ENCODE measurements at regions not wholly inside any gene's neighbourhood (a gene's known extent, or its start where the extent isn't known, plus 50 kb on each side); places are given as distances from the start of the nearest gene placed in this dataset.
A peak's percentile ranks its signal among the peaks of the same experiment; 100 is the strongest.

DNA sequence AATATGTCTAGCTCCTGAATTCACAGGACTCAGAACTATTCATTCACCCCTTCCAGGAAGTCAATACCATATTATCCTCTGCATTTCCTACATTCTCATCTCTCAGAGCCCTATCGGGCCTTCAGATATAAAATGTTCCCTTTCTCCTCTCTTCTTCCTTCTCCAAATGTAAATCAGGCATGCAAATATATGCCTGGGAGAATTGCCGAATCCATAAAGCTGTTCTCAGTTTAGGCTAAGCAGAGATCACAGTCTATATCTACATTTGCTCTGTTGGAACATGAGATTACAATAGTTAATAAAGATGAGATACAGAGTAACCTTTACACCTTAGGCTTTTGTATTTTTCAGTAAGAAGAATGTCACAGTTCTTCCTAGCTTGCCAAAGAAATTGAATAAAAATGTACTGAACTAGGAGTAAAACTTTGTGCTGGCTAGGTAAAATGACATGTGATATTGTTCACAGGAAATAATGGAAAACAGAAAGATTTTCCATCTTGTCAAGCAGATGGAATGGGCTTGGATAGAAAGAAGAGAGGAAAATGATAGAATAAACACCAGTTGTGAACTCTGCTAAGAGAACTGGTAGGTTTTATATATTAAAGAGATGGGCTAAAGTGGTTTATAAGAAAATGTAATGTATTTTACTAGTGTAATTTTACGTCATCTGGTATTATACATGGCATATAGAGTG lies 161.5 kb downstream of the NRIP1 start:
- Histone ChIP-seq H3K4me3 (ENCODE audit: low read depth in 1 of 5, low read length in 5 of 5) (no peak overlapping the region), H3K27ac (ENCODE audit: low read depth, low read length) (no peak overlapping the region), H3K4me1 (ENCODE audit: control insufficient read depth in 5 of 5, insufficient read depth in 5 of 5, low read length in 5 of 5) (no peaks in the 10 kb centered on the region), H3K27me3 (ENCODE audit: control insufficient read depth in 5 of 5, insufficient read depth in 4 of 5, low read length in 5 of 5) (no peaks in the 10 kb centered on the region), H3K9ac (ENCODE audit: low read length in 5 of 5) (no peak overlapping the region), H3K36me3 (ENCODE audit: control insufficient read depth in 5 of 5, insufficient read depth in 5 of 5, low read length in 5 of 5) (no peaks in the 10 kb centered on the region), H3K9me3 (ENCODE audit: control insufficient read depth in 5 of 5, low read length in 5 of 5) (no peaks in the 10 kb centered on the region)

DNA sequence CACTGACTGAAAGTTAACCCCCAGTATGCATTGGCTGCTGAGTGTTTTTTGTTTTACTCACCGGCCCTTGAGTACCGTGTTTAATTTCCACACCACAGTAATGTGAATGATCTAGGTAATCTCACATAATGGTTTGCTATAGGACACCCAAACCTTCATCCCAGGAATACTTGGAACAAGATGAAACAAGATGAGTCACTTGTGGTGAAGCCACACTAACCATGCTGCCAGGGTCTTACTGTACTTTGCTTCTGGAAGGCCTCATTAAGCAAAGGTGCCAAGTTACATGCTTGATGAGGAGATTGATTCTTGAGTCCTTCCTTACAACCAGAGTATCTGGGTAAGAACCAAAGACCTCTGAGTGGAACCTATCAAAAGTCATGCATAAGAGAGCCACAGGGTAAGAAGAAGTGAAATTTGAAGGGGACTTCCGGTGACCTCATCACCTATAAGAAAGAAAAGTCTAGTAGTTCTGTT lies 163.3 kb downstream of the NRIP1 start:
- Histone ChIP-seq H3K4me1 (ENCODE audit: control insufficient read depth in 5 of 5, insufficient read depth in 5 of 5, low read length in 5 of 5) (no peaks in the 10 kb centered on the region), H3K9ac (ENCODE audit: low read length in 5 of 5) (no peak overlapping the region), H3K27me3 (ENCODE audit: control insufficient read depth in 5 of 5, insufficient read depth in 4 of 5, low read length in 5 of 5) (no peaks in the 10 kb centered on the region), H3K9me3 (ENCODE audit: control insufficient read depth in 5 of 5, low read length in 5 of 5) (no peaks in the 10 kb centered on the region), H3K36me3 (ENCODE audit: control insufficient read depth in 5 of 5, insufficient read depth in 5 of 5, low read length in 5 of 5) (no peaks in the 10 kb centered on the region), H3K4me3 (ENCODE audit: low read depth in 1 of 5, low read length in 5 of 5) (no peak overlapping the region), H3K27ac (ENCODE audit: low read depth, low read length) (no peak overlapping the region)

DNA sequence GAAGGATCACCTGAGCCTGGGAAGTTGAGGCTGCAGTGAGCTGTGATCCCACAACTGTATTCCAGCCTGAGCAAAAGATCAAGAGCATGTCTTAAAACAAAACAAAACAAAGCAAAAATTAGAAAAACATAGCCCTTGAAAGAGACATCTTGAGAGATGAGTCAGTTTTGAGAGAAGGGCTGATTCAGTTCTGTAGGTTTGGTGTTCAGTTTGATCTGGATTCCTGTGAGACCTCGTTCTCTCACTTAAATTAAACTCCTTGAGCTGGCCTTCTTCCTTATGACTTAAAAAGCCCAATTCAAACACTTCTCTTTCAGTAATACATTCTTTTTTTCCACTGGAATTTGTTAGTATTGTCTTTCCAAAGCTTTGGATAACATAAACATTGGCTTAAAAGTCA lies 164.2 kb downstream of the NRIP1 start:
- Histone ChIP-seq H3K4me3 (ENCODE audit: low read depth in 1 of 5, low read length in 5 of 5) (no peak overlapping the region), H3K36me3 (ENCODE audit: control insufficient read depth in 5 of 5, insufficient read depth in 5 of 5, low read length in 5 of 5) (no peaks in the 10 kb centered on the region), H3K27ac (ENCODE audit: low read depth, low read length) (no peak overlapping the region), H3K9me3 (ENCODE audit: control insufficient read depth in 5 of 5, low read length in 5 of 5) (no peaks in the 10 kb centered on the region), H3K9ac (ENCODE audit: low read length in 5 of 5) (no peak overlapping the region), H3K27me3 (ENCODE audit: control insufficient read depth in 5 of 5, insufficient read depth in 4 of 5, low read length in 5 of 5) (no peaks in the 10 kb centered on the region), H3K4me1 (ENCODE audit: control insufficient read depth in 5 of 5, insufficient read depth in 5 of 5, low read length in 5 of 5) (no peaks in the 10 kb centered on the region)

DNA sequence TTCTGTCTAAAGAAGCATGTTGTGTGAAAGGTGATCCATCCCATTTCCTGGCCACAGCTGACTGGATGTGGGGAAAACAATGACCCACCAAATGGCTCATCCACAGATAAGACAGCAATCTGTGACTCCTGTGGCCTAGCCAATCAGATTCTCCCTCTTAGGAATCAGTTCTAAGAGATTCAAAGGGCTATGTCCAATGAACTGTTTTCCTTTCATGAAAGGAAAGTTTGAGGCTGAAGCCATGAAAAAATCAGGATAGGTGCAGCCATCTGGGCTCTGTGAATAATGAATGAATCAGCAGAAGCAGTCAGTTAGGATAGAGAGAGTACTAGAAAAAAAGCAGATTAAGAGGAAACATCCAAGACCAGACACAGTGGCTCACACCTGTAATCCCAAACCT lies 164.7 kb downstream of the NRIP1 start:
- no peak overlapping the region for H3K9ac ChIP-seq (ENCODE audit: low read length in 5 of 5)

DNA sequence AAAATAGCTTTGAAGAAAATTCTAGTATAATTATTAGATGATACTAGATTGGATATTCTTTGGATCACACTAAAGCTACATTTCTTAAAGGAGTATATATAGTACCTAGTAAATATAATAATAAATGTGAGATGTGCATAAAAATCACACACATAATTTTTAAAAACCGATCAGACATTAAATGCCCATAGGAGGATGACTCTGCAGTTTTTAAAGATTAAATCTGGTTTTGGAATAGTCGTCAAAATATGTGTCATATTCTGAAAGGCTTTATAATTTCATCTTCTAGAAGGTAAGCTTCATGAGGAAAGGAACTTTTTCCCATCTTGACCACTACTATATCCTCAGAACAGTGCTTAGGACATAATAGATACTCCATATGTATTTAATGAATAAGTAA lies 169.0 kb downstream of the NRIP1 start:
- no peaks in the 10 kb centered on the region for H3K27me3 ChIP-seq (ENCODE audit: control insufficient read depth in 5 of 5, insufficient read depth in 4 of 5, low read length in 5 of 5)
- H3K36me3 ChIP-seq (ENCODE audit: control insufficient read depth in 5 of 5, insufficient read depth in 5 of 5, low read length in 5 of 5) = no peaks in the 10 kb centered on the region
- no peak overlapping the region for H3K9ac ChIP-seq (ENCODE audit: low read length in 5 of 5)
- no peak overlapping the region for H3K27ac ChIP-seq (ENCODE audit: low read depth, low read length)
- no peaks in the 10 kb centered on the region for H3K9me3 ChIP-seq (ENCODE audit: control insufficient read depth in 5 of 5, low read length in 5 of 5)
- no peaks in the 10 kb centered on the region for H3K4me1 ChIP-seq (ENCODE audit: control insufficient read depth in 5 of 5, insufficient read depth in 5 of 5, low read length in 5 of 5)
- H3K4me3 ChIP-seq (ENCODE audit: low read depth in 1 of 5, low read length in 5 of 5) = no peak overlapping the region

More for the DNA sequence above, 164.7 kb downstream of the NRIP1 start:
- Histone ChIP-seq H3K36me3 (ENCODE audit: control insufficient read depth in 5 of 5, insufficient read depth in 5 of 5, low read length in 5 of 5) (no peaks in the 10 kb centered on the region), H3K4me3 (ENCODE audit: low read depth in 1 of 5, low read length in 5 of 5) (no peak overlapping the region), H3K27me3 (ENCODE audit: control insufficient read depth in 5 of 5, insufficient read depth in 4 of 5, low read length in 5 of 5) (no peaks in the 10 kb centered on the region), H3K4me1 (ENCODE audit: control insufficient read depth in 5 of 5, insufficient read depth in 5 of 5, low read length in 5 of 5) (no peaks in the 10 kb centered on the region), H3K27ac (ENCODE audit: low read depth, low read length) (no peak overlapping the region), H3K9me3 (ENCODE audit: control insufficient read depth in 5 of 5, low read length in 5 of 5) (no peaks in the 10 kb centered on the region)

DNA sequence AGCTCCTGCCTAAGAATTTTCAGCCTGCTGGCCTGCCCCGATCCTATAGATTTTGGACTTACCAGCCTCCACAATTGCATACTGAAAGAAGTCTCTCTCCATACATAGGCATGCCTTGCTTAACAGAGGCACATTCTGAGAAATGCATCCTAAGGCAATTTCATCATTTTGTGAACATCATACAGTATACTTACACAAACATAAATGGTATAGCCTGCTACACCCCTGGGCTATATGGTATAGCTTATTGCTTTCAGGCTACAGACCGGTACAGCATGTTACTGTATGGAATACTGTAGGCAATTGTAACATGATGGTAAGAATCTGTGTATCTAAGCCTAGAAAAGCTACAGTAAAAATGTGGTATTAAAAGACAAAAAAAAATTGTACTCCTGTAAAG lies 174.7 kb downstream of the NRIP1 start:
- Histone ChIP-seq H3K4me3 (ENCODE audit: low read depth in 1 of 5, low read length in 5 of 5) (no peak overlapping the region), H3K9ac (ENCODE audit: low read length in 5 of 5) (no peak overlapping the region), H3K4me1 (ENCODE audit: control insufficient read depth in 5 of 5, insufficient read depth in 5 of 5, low read length in 5 of 5) (peaks cover 0 to 25% (median 17%) of the 10 kb centered on the region in 5 donors), H3K9me3 (ENCODE audit: control insufficient read depth in 5 of 5, low read length in 5 of 5) (no peaks in the 10 kb centered on the region), H3K36me3 (ENCODE audit: control insufficient read depth in 5 of 5, insufficient read depth in 5 of 5, low read length in 5 of 5) (no peaks in the 10 kb centered on the region), H3K27ac (ENCODE audit: low read depth, low read length) (no peak overlapping the region), H3K27me3 (ENCODE audit: control insufficient read depth in 5 of 5, insufficient read depth in 4 of 5, low read length in 5 of 5) (no peaks in the 10 kb centered on the region)

DNA sequence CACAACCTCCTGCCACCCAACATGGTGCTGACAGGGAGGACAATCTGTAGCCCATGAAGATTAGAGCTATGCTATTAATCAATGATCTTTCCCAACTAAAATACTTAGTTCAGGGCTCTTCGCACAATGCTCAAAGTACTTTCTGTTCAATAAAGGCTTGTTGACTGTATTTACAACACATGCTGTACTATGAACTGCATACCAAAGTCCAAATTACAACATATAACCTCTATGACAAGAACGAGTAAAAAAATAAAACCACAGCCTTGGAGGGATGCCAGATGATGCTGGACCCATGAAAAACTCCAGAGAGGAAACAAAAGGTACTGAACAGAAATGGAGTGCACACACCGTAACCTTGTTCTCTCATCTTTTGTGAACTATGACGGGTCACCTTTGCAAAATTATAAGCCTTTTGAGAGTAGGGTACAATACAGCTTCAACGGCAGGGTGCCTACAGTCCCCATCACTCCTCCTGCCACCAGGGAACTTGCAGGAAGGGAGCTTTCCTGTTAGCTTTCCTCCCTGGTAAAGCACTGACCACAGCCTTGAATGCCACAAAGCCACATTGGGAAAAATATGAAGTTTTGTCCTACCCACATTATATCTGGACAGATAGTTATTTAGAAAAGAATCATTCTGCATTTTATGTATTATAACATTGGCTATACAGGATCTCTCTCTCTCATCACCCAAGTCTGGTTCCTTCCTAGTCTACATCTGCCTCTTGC lies 175.6 kb downstream of the NRIP1 start:
- Histone ChIP-seq H3K27me3 (ENCODE audit: control insufficient read depth in 5 of 5, insufficient read depth in 4 of 5, low read length in 5 of 5) (no peaks in the 10 kb centered on the region), H3K4me3 (ENCODE audit: low read depth in 1 of 5, low read length in 5 of 5) (no peak overlapping the region), H3K27ac (ENCODE audit: low read depth, low read length) (peak overlapping the region; percentile 73), H3K9me3 (ENCODE audit: control insufficient read depth in 5 of 5, low read length in 5 of 5) (no peaks in the 10 kb centered on the region), H3K4me1 (ENCODE audit: control insufficient read depth in 5 of 5, insufficient read depth in 5 of 5, low read length in 5 of 5) (peaks cover 0 to 25% (median 17%) of the 10 kb centered on the region in 5 donors), H3K9ac (ENCODE audit: low read length in 5 of 5) (peak overlapping the region in 1 of 5 donors; percentile 42), H3K36me3 (ENCODE audit: control insufficient read depth in 5 of 5, insufficient read depth in 5 of 5, low read length in 5 of 5) (no peaks in the 10 kb centered on the region)

DNA sequence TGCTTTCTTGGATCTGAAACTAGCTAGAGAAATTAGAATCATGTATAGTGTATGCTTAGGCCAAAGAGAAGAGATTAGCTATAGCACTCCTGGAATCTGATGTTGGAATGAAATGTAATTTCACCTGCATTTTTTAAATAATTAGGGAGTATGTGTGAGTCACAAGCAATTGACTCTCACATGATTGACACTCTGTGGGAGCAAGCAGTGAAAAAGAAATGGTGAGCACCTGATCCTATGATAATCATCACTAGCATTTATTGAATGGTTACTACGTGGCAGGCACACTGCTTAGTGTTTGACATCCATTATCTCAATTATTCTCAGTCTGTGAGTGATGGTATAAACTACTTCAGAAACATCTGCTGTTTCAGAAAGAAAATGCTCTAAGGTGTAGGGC lies 176.6 kb downstream of the NRIP1 start:
- H3K4me3 ChIP-seq (ENCODE audit: low read depth in 1 of 5, low read length in 5 of 5) = no peak overlapping the region
- peak overlapping the region; percentile 73 for H3K27ac ChIP-seq (ENCODE audit: low read depth, low read length)
- peaks cover 0 to 25% (median 17%) of the 10 kb centered on the region in 5 donors for H3K4me1 ChIP-seq (ENCODE audit: control insufficient read depth in 5 of 5, insufficient read depth in 5 of 5, low read length in 5 of 5)
- no peaks in the 10 kb centered on the region for H3K27me3 ChIP-seq (ENCODE audit: control insufficient read depth in 5 of 5, insufficient read depth in 4 of 5, low read length in 5 of 5)
- H3K9ac ChIP-seq (ENCODE audit: low read length in 5 of 5) = peak overlapping the region in 1 of 5 donors; percentile 35
- H3K36me3 ChIP-seq (ENCODE audit: control insufficient read depth in 5 of 5, insufficient read depth in 5 of 5, low read length in 5 of 5) = no peaks in the 10 kb centered on the region
- H3K9me3 ChIP-seq (ENCODE audit: control insufficient read depth in 5 of 5, low read length in 5 of 5) = no peaks in the 10 kb centered on the region

DNA sequence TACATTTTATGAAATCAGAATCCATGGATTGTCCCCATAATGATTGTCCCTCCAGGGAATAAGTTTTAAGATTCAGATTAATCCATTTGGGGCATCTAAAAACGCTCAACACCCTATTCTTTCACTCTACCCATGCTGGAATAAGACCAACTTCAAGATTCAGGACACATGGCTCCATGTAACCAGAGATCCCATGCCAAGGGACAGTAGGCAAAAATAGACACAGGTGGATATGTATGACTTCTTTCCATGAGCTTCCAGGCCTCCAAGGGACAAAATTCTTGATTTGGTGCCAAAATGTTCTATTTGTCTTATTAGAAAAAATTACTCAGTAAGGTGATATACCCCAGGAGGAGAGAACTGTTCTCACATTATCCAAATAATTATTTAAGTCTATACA lies 178.8 kb downstream of the NRIP1 start:
- peaks cover 0 to 25% (median 17%) of the 10 kb centered on the region in 5 donors for H3K4me1 ChIP-seq (ENCODE audit: control insufficient read depth in 5 of 5, insufficient read depth in 5 of 5, low read length in 5 of 5)
- no peaks in the 10 kb centered on the region for H3K9me3 ChIP-seq (ENCODE audit: control insufficient read depth in 5 of 5, low read length in 5 of 5)
- no peaks in the 10 kb centered on the region for H3K27me3 ChIP-seq (ENCODE audit: control insufficient read depth in 5 of 5, insufficient read depth in 4 of 5, low read length in 5 of 5)
- no peak overlapping the region for H3K27ac ChIP-seq (ENCODE audit: low read depth, low read length)
- H3K4me3 ChIP-seq (ENCODE audit: low read depth in 1 of 5, low read length in 5 of 5) = no peak overlapping the region
- H3K9ac ChIP-seq (ENCODE audit: low read length in 5 of 5) = no peak overlapping the region
- H3K36me3 ChIP-seq (ENCODE audit: control insufficient read depth in 5 of 5, insufficient read depth in 5 of 5, low read length in 5 of 5) = no peaks in the 10 kb centered on the region

DNA sequence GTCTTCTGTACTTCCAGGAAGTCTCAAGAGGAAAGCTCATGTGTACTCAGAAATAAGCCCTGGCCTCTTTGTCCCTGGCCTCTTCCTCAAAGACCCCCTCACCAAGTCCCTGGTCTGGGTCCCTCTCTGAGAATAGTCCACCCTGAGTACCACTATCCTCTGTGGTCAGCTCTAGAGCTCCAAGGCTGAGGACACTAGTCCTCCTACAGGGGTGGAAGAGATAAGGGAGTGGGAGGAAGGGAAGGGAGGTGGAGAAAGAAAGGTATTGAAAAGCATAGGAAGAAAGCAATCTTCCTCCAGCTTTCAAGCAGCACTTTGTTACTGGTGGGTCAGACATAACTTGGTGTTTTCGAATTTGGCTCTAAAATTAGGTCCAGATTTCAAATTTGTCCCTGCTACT lies 181.4 kb downstream of the NRIP1 start:
- no peak overlapping the region for H3K4me3 ChIP-seq (ENCODE audit: low read depth in 1 of 5, low read length in 5 of 5)
- no peaks in the 10 kb centered on the region for H3K36me3 ChIP-seq (ENCODE audit: control insufficient read depth in 5 of 5, insufficient read depth in 5 of 5, low read length in 5 of 5)
- H3K27me3 ChIP-seq (ENCODE audit: control insufficient read depth in 5 of 5, insufficient read depth in 4 of 5, low read length in 5 of 5) = no peaks in the 10 kb centered on the region
- H3K9ac ChIP-seq (ENCODE audit: low read length in 5 of 5) = no peak overlapping the region
- H3K9me3 ChIP-seq (ENCODE audit: control insufficient read depth in 5 of 5, low read length in 5 of 5) = no peaks in the 10 kb centered on the region
- H3K27ac ChIP-seq (ENCODE audit: low read depth, low read length) = no peak overlapping the region
- peaks cover 3 to 23% (median 12%) of the 10 kb centered on the region in 5 donors for H3K4me1 ChIP-seq (ENCODE audit: control insufficient read depth in 5 of 5, insufficient read depth in 5 of 5, low read length in 5 of 5)

Measured in subcutaneous abdominal adipose tissue (tissue), 5 donors.